Heart right ventricle (tissue), 16 donors: ENCODE measurements at regions not wholly inside any gene's neighbourhood (a gene's known extent, or its start where the extent isn't known, plus 50 kb on each side); places are given as distances from the start of the nearest gene placed in this dataset.

Experiments used
- ATAC-seq, 8 donors: fragments of 200-7000 bp; cut with Tn5 transposase; one replicate each; pipeline ENCODE4 v1.9.1; 2020; ENCODE audit warnings: mild to moderate bottlenecking in 8 of 8, moderate library complexity in 8 of 8, moderate number of reproducible peaks in 1 of 8
- DNase-seq, 2 donors: peaks; one replicate each; pipeline ENCODE4 v3.0.0-alpha.2; 2020
- H3K27ac ChIP-seq, 10 donors: fragments of 200-600 bp; sonication (generic) in 2 of 10; one replicate each; pipeline versions ENCODE4 v1.5.0 to v1.8.0; 2020 to 2022; ENCODE audit warnings: mild to moderate bottlenecking in 3 of 10
- H3K27me3 ChIP-seq, 7 donors: fragments of 200-600 bp; one replicate each; pipeline ENCODE4 v1.8.0; 2021 to 2022; ENCODE audit warnings: mild to moderate bottlenecking in 2 of 7
- H3K36me3 ChIP-seq, 9 donors: fragments of 200-600 bp; sonication (generic) in 1 of 9; one replicate each; pipeline versions ENCODE4 v1.5.0 to v1.8.0; 2020 to 2022; ENCODE audit warnings: mild to moderate bottlenecking in 2 of 9
- H3K4me1 ChIP-seq, 9 donors: fragments of 200-600 bp; sonication (generic) in 1 of 9; one replicate each; pipeline versions ENCODE4 v1.5.0 to v1.8.0; 2020 to 2022; ENCODE audit warnings: mild to moderate bottlenecking in 4 of 9
- H3K4me3 ChIP-seq, 10 donors: fragments of 200-600 bp; sonication (generic) in 2 of 10; one replicate each; pipeline versions ENCODE4 v1.5.0 to v1.8.0; 2020 to 2022; ENCODE audit warnings: mild to moderate bottlenecking in 7 of 10, moderate library complexity in 2 of 10
- H3K9me3 ChIP-seq, 11 donors: fragments of 200-600 bp in 10 of 11; sonication (generic) in 2 of 11; one replicate each; pipeline versions ENCODE4 v1.5.0 to v1.8.0; 2013 to 2022; ENCODE audit warnings: mild to moderate bottlenecking in 2 of 11, control low read depth in 1 of 11, moderate library complexity in 1 of 11
- WGBS, 2 donors: extraction: QIAGEN DNeasy Blood & Tissue Kit; methylation state at CpG; one replicate each; pipeline ENCODE4 v1.1.7; 2013; ENCODE audit warnings: inconsistent platforms in 1 of 2; 5-methylcytosine and 5-hydroxymethylcytosine counted together
- intact Hi-C, 10 donors: fragments of 100-400 bp; cut with DNase I; formaldehyde crosslinking; loops; one replicate each; pipeline versions ENCODE4 v1.11.1 to v1.14.2; 2022
- TF ChIP-seq, protein P1 (sequence below), 9 donors: fragments of 200-600 bp; sonication (generic) in 2 of 9; IDR thresholded peaks; one replicate each; pipeline versions ENCODE4 v1.5.0 to v1.8.0; 2021 to 2022; ENCODE audit warnings: antibody characterized with exemption in 9 of 9, mild to moderate bottlenecking in 5 of 9, moderate library complexity in 1 of 9
- donor health status: Arrhythmogenic right ventricular cardiomyopathy.
- donor health status: ischemic (EF 13 %, LVEDD 7.1; RV severe dilation, severe dysfunction).
- donor health status: healthy with polysubstance abuse.
- donor health status: DM: no; HTN: yes; CAD: no.
- donor health status: DM: no; HTN: no; CAD: no.
- donor health status: ischemic (EF 25% LVEDD 6.9; RV normal size, moderate dysfunction).
- donor health status: ischemic (EF 25% LVEDD 5.7; RV mildly dilated, moderate dysfunction).
- donor health status: healthy.
- donor health status: DM: yes; HTN: yes; CAD: no.
- donor health status: Ischemic cardiomyopathy.
- donor health status: ischemic (EF 35%, LVEDD 5.7; RV mildly dilated, moderate dysfunction).
- donor health status: nonischemic (EF 11% LVEDD 7.7; RV severe dilation, severe dysfunction).
- donor health status: DM: yes; HTN: yes; CAD: no.
- donor health status: PGD.
- donor health status: ischemic (EF 29% LVEDD 5.4; RV normal size, mild dysfunction).
- donor health status: nonischemic (EF 23%, LVEDD 6.1; RV moderate dilation, normal function).

DNA sequence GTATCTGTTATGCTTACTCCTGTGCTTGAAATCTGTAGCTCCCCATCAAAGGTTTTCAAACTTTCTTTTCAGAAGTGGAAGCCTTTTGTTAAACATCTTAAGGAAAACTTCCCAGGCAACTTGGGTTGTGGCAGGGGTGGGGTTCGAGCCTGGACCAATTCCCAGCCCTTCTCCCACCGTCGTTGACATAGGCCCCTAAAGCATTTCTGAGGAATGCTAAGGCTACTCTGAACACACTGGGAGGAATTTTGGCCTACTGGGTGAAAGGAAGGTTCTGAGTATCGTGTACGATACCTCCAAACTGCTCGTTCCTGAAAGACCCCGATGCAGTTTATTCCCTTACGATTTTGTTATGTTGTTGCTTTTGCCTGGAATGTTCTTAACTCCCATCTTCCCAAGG lies 56.1 kb upstream of the PMFBP1 start:
- ATAC-seq (no peak), DNase-seq (no peak)
- TF ChIP-seq, protein P1, sequence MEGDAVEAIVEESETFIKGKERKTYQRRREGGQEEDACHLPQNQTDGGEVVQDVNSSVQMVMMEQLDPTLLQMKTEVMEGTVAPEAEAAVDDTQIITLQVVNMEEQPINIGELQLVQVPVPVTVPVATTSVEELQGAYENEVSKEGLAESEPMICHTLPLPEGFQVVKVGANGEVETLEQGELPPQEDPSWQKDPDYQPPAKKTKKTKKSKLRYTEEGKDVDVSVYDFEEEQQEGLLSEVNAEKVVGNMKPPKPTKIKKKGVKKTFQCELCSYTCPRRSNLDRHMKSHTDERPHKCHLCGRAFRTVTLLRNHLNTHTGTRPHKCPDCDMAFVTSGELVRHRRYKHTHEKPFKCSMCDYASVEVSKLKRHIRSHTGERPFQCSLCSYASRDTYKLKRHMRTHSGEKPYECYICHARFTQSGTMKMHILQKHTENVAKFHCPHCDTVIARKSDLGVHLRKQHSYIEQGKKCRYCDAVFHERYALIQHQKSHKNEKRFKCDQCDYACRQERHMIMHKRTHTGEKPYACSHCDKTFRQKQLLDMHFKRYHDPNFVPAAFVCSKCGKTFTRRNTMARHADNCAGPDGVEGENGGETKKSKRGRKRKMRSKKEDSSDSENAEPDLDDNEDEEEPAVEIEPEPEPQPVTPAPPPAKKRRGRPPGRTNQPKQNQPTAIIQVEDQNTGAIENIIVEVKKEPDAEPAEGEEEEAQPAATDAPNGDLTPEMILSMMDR (IDR thresholded peaks at IDR 0.05) = no peak
- H3K27ac ChIP-seq = no peak overlapping the region
- no peak overlapping the region for H3K4me3 ChIP-seq
- no peaks in the 10 kb centered on the region for H3K36me3 ChIP-seq
- intact Hi-C loops = no loop called here
- H3K4me1 ChIP-seq = no peaks in the 10 kb centered on the region
- H3K9me3 ChIP-seq = no peaks in the 10 kb centered on the region
- WGBS, 2 donors = 77 to 79% methylated on average over 8 of the region's 8 CpGs
- H3K27me3 ChIP-seq = peaks cover 0 to 5% (median 0%) of the 10 kb centered on the region in 7 donors

DNA sequence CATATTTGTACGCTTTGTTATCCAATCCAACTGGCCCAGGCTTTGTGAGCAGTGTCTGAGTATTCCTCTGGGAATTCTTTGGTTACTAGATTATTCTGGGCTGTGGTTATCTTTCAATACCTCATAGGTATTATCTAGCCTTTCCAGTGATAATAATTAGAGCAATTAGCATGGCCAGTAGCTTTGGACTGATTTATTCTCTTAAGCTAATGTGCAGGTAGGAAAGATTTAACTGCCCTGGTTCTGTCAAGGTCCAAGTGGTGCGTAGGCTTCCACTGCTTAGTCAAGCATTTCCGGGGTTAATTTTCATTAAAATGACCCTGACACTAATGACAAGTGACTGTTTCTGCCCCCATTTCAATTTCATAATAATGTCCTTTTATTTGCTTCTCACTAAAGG lies 54.2 kb upstream of the PMFBP1 start:
- no peaks in the 10 kb centered on the region for H3K36me3 ChIP-seq

DNA sequence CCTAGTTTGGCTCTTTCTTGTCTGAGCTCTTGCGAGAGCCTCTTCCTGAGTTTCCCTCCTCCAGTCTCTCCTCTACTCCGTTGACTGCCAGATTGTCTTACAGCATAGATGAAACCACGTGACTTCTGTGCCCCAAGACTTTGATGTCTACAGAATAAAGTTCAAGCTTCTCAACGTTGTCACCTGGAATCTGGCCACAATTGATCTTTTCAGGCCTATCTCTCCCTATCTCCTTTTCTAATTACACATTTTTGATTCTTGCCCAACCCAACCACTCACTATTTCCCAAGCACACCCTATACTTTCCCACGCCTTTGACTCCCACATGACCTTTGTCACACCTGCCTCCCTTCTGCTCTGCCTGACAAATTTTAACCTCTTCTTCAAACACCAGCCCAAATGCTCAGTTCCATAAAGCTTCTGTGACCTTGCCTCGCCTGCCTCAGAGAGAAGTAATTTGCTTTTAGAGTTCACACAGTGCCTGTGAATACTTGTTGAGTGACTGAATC lies 52.4 kb upstream of the PMFBP1 start:
- peaks cover 0 to 5% (median 0%) of the 10 kb centered on the region in 7 donors for H3K27me3 ChIP-seq
- no peak overlapping the region for H3K4me3 ChIP-seq
- DNase-seq = no peak
- no peak for ATAC-seq
- H3K9me3 ChIP-seq = no peaks in the 10 kb centered on the region
- no peaks in the 10 kb centered on the region for H3K4me1 ChIP-seq
- TF ChIP-seq, protein P1 (IDR thresholded peaks at IDR 0.05) = no peak
- H3K27ac ChIP-seq = no peak overlapping the region
- WGBS, 2 donors = 78 to 84% methylated on average over 6 of the region's 6 CpGs
- no peaks in the 10 kb centered on the region for H3K36me3 ChIP-seq
- intact Hi-C loops = no loop called here

More for the DNA sequence above, 54.2 kb upstream of the PMFBP1 start:
- intact Hi-C loops = no loop called here
- Histone ChIP-seq H3K27ac (no peak overlapping the region), H3K9me3 (no peaks in the 10 kb centered on the region), H3K4me3 (no peak overlapping the region), H3K27me3 (peaks cover 0 to 5% (median 0%) of the 10 kb centered on the region in 7 donors), H3K4me1 (no peaks in the 10 kb centered on the region)
- WGBS, 2 donors = 74 to 80% methylated on average over 3 of the region's 3 CpGs
- DNase-seq = no peak
- ATAC-seq = no peak
- TF ChIP-seq, protein P1 (IDR thresholded peaks at IDR 0.05) = no peak

DNA sequence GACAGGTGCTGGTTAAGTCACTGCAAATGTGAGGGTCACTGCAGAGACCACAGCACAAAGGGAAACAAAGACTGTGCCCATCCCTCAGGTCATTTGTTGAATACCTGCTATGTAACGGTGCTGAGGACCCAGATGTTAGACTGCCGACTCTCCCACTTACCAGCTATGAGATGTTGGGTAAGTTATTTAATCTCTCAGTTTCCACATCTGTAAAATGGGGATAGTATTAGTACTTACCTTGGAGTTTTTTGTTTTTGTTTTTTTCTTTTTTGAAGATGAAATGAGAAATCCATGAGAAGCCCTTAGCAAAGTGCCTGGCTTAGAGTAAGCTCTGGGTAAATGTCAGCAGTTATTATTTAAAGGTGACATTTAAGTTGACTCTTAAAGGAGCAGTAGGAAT lies 50.5 kb upstream of the PMFBP1 start:
- no peak overlapping the region for H3K27ac ChIP-seq
- TF ChIP-seq, protein P1 (IDR thresholded peaks at IDR 0.05) = no peak
- H3K36me3 ChIP-seq = no peaks in the 10 kb centered on the region
- peaks cover 0 to 5% (median 0%) of the 10 kb centered on the region in 7 donors for H3K27me3 ChIP-seq
- intact Hi-C loops = no loop called here
- DNase-seq (no peak), ATAC-seq (no peak)
- H3K4me3 ChIP-seq = no peak overlapping the region
- 90 to 96% methylated on average over 2 of the region's 2 CpGs for WGBS, 2 donors
- H3K4me1 ChIP-seq = no peaks in the 10 kb centered on the region
- H3K9me3 ChIP-seq = no peaks in the 10 kb centered on the region
